ENCODE measurements at regions not wholly inside any gene's neighbourhood (a gene's known extent, or its start where the extent isn't known, plus 50 kb on each side); places are given as distances from the start of the nearest gene placed in this dataset.

- no peak for DNase-seq (ENCODE audit: extremely low read depth, insufficient read length)
These were observed 202.9 kb downstream of the LRRC3B start for GRCh38 chr3:26825454-26825853.

GRCh38 chr3:26827169-26827568 lies 204.6 kb downstream of the LRRC3B start:
- no peak overlapping the region for H3K4me3 ChIP-seq (replicated peaks; ENCODE audit: low read depth, low read length)
- TF ChIP-seq CTCF (IDR thresholded peaks at IDR 0.05; ENCODE audit: insufficient read depth, low read length, poor library complexity, severe bottlenecking) = no peak
- DNase-seq (ENCODE audit: extremely low read depth, insufficient read length) = no peak
- no peaks in the 10 kb centered on the region for H3K27me3 ChIP-seq (replicated peaks; ENCODE audit: control insufficient read depth, insufficient read depth, low read length)
- H3K36me3 ChIP-seq (ENCODE audit: control insufficient read depth, insufficient read depth, low read length) = no peaks in the 10 kb centered on the region

More at GRCh38 chr3:26825454-26825853, 202.9 kb downstream of the LRRC3B start:
- TF ChIP-seq CTCF (IDR thresholded peaks at IDR 0.05; ENCODE audit: insufficient read depth, low read length, poor library complexity, severe bottlenecking) = no peak
- no peaks in the 10 kb centered on the region for H3K36me3 ChIP-seq (ENCODE audit: control insufficient read depth, insufficient read depth, low read length)
- H3K4me3 ChIP-seq (replicated peaks; ENCODE audit: low read depth, low read length) = no peak overlapping the region
- H3K27me3 ChIP-seq (replicated peaks; ENCODE audit: control insufficient read depth, insufficient read depth, low read length) = no peaks in the 10 kb centered on the region

GRCh38 chr3:26838026-26838425 lies 215.5 kb downstream of the LRRC3B start:
- TF ChIP-seq CTCF (IDR thresholded peaks at IDR 0.05; ENCODE audit: insufficient read depth, low read length, poor library complexity, severe bottlenecking) = no peak
- H3K27me3 ChIP-seq (replicated peaks; ENCODE audit: control insufficient read depth, insufficient read depth, low read length) = no peaks in the 10 kb centered on the region
- no peak overlapping the region for H3K4me3 ChIP-seq (replicated peaks; ENCODE audit: low read depth, low read length)
- H3K36me3 ChIP-seq (ENCODE audit: control insufficient read depth, insufficient read depth, low read length) = no peaks in the 10 kb centered on the region
- no peak for DNase-seq (ENCODE audit: extremely low read depth, insufficient read length)

GRCh38 chr3:26839001-26839400 lies 216.4 kb downstream of the LRRC3B start:
- no peaks in the 10 kb centered on the region for H3K27me3 ChIP-seq (replicated peaks; ENCODE audit: control insufficient read depth, insufficient read depth, low read length)
- TF ChIP-seq CTCF (IDR thresholded peaks at IDR 0.05; ENCODE audit: insufficient read depth, low read length, poor library complexity, severe bottlenecking) = no peak
- no peak overlapping the region for H3K4me3 ChIP-seq (replicated peaks; ENCODE audit: low read depth, low read length)
- DNase-seq (ENCODE audit: extremely low read depth, insufficient read length) = no peak
- no peaks in the 10 kb centered on the region for H3K36me3 ChIP-seq (ENCODE audit: control insufficient read depth, insufficient read depth, low read length)

GRCh38 chr3:26840272-26840870 lies 217.8 kb downstream of the LRRC3B start:
- TF ChIP-seq CTCF (IDR thresholded peaks at IDR 0.05; ENCODE audit: insufficient read depth, low read length, poor library complexity, severe bottlenecking) = no peak
- no peak overlapping the region for H3K4me3 ChIP-seq (replicated peaks; ENCODE audit: low read depth, low read length)

GRCh38 chr3:26845194-26845593 lies 222.6 kb downstream of the LRRC3B start:
- no peak for TF ChIP-seq CTCF (IDR thresholded peaks at IDR 0.05; ENCODE audit: insufficient read depth, low read length, poor library complexity, severe bottlenecking)
- H3K27me3 ChIP-seq (replicated peaks; ENCODE audit: control insufficient read depth, insufficient read depth, low read length) = no peaks in the 10 kb centered on the region
- no peak for DNase-seq (ENCODE audit: extremely low read depth, insufficient read length)
- H3K36me3 ChIP-seq (ENCODE audit: control insufficient read depth, insufficient read depth, low read length) = no peaks in the 10 kb centered on the region
- no peak overlapping the region for H3K4me3 ChIP-seq (replicated peaks; ENCODE audit: low read depth, low read length)

More at GRCh38 chr3:26840272-26840870, 217.8 kb downstream of the LRRC3B start:
- H3K27me3 ChIP-seq (replicated peaks; ENCODE audit: control insufficient read depth, insufficient read depth, low read length) = no peaks in the 10 kb centered on the region
- DNase-seq (ENCODE audit: extremely low read depth, insufficient read length) = no peak
- no peaks in the 10 kb centered on the region for H3K36me3 ChIP-seq (ENCODE audit: control insufficient read depth, insufficient read depth, low read length)

All from GM06990 (cell line).